ENCODE measurements at regions not wholly inside any gene's neighbourhood (a gene's known extent, or its start where the extent isn't known, plus 50 kb on each side); places are given as distances from the start of the nearest gene placed in this dataset.
A peak's percentile ranks its signal among the peaks of the same experiment; 100 is the strongest.

DNA sequence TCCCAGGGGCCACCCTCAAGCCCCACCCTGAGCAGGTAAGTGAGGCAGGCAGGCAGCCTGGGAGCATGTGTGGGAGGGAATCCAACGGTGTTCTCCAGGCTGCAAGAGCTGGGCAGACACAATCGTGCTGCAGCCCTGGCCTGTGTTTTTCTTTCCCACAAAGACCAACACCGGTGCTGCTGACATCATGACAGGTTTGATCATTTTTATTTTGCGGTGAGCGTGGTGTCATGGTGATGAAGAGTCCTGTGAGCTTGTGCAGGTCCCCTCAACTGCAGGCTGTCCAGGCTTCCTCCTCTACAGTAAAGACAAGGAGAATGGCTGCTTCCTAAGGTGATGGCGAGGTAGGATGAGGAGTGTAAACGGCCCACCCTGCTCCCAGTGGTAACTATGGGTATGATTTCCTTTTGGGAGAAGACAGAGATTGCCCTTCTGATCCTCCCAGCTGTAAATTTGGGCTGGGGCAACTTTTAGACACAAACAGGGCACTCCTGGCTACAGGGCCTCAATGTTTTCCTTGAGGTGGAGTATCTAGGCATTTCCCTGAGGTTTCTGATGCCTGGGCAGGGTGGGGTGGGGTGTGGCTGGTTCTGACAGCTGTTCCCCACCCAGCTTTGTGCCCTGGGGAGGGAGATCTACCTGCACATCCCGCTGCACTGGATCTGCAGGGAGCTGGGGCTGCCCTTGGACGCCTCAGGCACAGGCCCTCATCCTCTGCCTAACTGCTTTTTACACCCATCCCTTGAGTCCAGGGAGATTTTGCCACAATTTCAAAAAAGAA lies 109.1 kb downstream of the VCPKMT start:
- Histone ChIP-seq H3K4me2 (ENCODE audit: low read length) (no peak overlapping the region), H2AFZ (ENCODE audit: low read length) (no peak overlapping the region; the same call in 1 of the 2 replicates), H3K9me3 (ENCODE audit: low read length) (no peaks in the 10 kb centered on the region), H3K27ac (ENCODE audit: low read depth, low read length, poor library complexity, severe bottlenecking) (peak overlapping the region; percentile 0), H3K36me3 (ENCODE audit: insufficient read depth, low read length) (no peaks in the 10 kb centered on the region), H4K20me1 (ENCODE audit: insufficient read depth, low read length) (no peaks in the 10 kb centered on the region), H3K4me1 (ENCODE audit: insufficient read depth, low read length, poor library complexity, severe bottlenecking) (peaks cover 87% of the 10 kb centered on the region), H3K4me3 (ENCODE audit: low read depth, low read length, poor library complexity, severe bottlenecking) (no peak overlapping the region), H3K9me2 (ENCODE audit: insufficient read depth, low read length) (no peaks in the 10 kb centered on the region), H3K79me2 (ENCODE audit: insufficient read depth, low read depth, low read length) (0 out of 2 replicates have a peak, but pooled peaks cover 5% of the 10 kb centered on the region)
- BruUV-seq (replicated peaks): no TSS peak
- CTCF ChIA-PET (ENCODE audit: unreplicated experiment): interaction anchor here (0.8 kb wide), 1 partner anchor 9 kb away, joined by 3 read pairs; no protein-coding TSS in a partner anchor
- POLR2A ChIA-PET: interaction anchor here (0.7 to 4.2 kb wide), 8 partner anchors 8 to 147 kb away, joined by 3 to 16 read pairs (median 6); no protein-coding TSS in a partner anchor
- TF ChIP-seq, protein P1, sequence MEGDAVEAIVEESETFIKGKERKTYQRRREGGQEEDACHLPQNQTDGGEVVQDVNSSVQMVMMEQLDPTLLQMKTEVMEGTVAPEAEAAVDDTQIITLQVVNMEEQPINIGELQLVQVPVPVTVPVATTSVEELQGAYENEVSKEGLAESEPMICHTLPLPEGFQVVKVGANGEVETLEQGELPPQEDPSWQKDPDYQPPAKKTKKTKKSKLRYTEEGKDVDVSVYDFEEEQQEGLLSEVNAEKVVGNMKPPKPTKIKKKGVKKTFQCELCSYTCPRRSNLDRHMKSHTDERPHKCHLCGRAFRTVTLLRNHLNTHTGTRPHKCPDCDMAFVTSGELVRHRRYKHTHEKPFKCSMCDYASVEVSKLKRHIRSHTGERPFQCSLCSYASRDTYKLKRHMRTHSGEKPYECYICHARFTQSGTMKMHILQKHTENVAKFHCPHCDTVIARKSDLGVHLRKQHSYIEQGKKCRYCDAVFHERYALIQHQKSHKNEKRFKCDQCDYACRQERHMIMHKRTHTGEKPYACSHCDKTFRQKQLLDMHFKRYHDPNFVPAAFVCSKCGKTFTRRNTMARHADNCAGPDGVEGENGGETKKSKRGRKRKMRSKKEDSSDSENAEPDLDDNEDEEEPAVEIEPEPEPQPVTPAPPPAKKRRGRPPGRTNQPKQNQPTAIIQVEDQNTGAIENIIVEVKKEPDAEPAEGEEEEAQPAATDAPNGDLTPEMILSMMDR (conservative IDR thresholded peaks at IDR 0.05; ENCODE audit: low read length): 0 out of 2 replicates have a peak, but pooled peaks have one; percentile 28
- no peak for TF ChIP-seq EZH2phosphoT487 (IDR thresholded peaks at IDR 0.05; ENCODE audit: borderline replicate concordance, low read depth, low read length)
- intact Hi-C loops (cut with micrococcal nuclease; ENCODE audit: unreplicated experiment): no loop called here
- peak; percentile 24 for DNase-seq (ENCODE audit: low spot score)

DNA sequence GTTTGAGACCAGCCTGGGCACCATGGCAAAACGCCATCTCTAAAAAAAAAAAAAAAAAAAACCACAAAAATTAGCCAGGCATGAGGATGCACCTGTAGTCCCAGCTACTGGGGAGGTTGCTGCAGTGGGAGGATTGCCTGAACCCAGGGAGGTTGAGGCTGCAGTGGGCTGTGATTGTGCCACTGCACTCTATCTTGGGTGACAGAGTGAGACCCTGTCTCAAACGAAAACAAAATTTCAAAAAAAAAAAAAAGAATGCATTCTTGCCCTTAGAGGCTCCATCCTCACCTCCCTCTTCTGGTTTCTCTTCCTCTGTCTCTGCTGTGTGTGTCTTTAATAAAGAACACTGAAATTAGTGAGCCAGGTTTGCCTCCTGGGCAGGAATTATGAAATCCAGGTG lies 107.8 kb downstream of the VCPKMT start:
- Histone ChIP-seq H3K27ac (ENCODE audit: low read depth, low read length, poor library complexity, severe bottlenecking) (peak overlapping the region; percentile 94), H3K79me2 (ENCODE audit: insufficient read depth, low read depth, low read length) (0 out of 2 replicates have a peak, but pooled peaks cover 5% of the 10 kb centered on the region), H3K4me3 (ENCODE audit: low read depth, low read length, poor library complexity, severe bottlenecking) (peak overlapping the region; percentile 48), H3K36me3 (ENCODE audit: insufficient read depth, low read length) (no peaks in the 10 kb centered on the region), H3K4me1 (ENCODE audit: insufficient read depth, low read length, poor library complexity, severe bottlenecking) (peaks cover 88% of the 10 kb centered on the region), H3K9me2 (ENCODE audit: insufficient read depth, low read length) (no peaks in the 10 kb centered on the region), H4K20me1 (ENCODE audit: insufficient read depth, low read length) (no peaks in the 10 kb centered on the region), H3K9me3 (ENCODE audit: low read length) (no peaks in the 10 kb centered on the region), H2AFZ (ENCODE audit: low read length) (peak overlapping the region; percentile 98), H3K4me2 (ENCODE audit: low read length) (peak overlapping the region; percentile 73)
- peak; percentile 77 for DNase-seq (ENCODE audit: low spot score)
- TF ChIP-seq, protein P1 (conservative IDR thresholded peaks at IDR 0.05; ENCODE audit: low read length): no peak
- no peak for TF ChIP-seq EZH2phosphoT487 (IDR thresholded peaks at IDR 0.05; ENCODE audit: borderline replicate concordance, low read depth, low read length)
- intact Hi-C loops (cut with micrococcal nuclease; ENCODE audit: unreplicated experiment): loop anchor here (1.0 kb wide), 1 partner anchor 53 kb away; no protein-coding TSS in a partner anchor
- POLR2A ChIA-PET: interaction anchor here (0.6 to 4.2 kb wide), 12 partner anchors 9 to 436 kb away, joined by 3 to 16 read pairs (median 5); no protein-coding TSS in a partner anchor
- no TSS peak for BruUV-seq (replicated peaks)
- CTCF ChIA-PET (ENCODE audit: unreplicated experiment): interaction anchor here (1.0 kb wide), 1 partner anchor 93 kb away, joined by 3 read pairs; no protein-coding TSS in a partner anchor
